ENCODE measurements at regions not wholly inside any gene's neighbourhood (a gene's known extent, or its start where the extent isn't known, plus 50 kb on each side); places are given as distances from the start of the nearest gene placed in this dataset.

DNA sequence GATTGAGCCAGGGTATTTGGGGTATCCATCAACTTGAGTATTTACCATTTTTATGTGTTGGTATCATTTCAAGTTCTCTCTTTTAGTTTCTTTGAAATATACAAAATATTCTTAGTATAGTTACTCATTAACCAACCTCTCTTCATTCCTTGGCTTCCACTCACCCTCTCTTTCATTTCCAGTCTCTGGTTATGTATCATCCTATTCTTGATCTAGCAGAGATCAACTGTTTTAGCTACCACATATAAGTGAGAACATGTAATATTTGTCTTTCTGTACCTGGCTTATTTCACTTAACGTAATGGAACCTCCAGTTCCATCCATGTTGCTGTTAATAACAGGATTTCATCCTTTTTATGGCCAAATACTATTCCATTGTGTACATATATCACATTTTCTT, 86.9 kb downstream of the DACT1 start:
- H3K9ac ChIP-seq (ENCODE audit: low read length), result no peak overlapping the region
- no peaks in the 10 kb centered on the region for H3K79me2 ChIP-seq (ENCODE audit: insufficient read depth, low read length)
- H3K4me3 ChIP-seq (ENCODE audit: low read depth, low read length, poor library complexity, severe bottlenecking), result no peak overlapping the region
- no peak overlapping the region for H3K27ac ChIP-seq (ENCODE audit: low read depth, low read length, poor library complexity, severe bottlenecking)
- TF ChIP-seq, protein P1, sequence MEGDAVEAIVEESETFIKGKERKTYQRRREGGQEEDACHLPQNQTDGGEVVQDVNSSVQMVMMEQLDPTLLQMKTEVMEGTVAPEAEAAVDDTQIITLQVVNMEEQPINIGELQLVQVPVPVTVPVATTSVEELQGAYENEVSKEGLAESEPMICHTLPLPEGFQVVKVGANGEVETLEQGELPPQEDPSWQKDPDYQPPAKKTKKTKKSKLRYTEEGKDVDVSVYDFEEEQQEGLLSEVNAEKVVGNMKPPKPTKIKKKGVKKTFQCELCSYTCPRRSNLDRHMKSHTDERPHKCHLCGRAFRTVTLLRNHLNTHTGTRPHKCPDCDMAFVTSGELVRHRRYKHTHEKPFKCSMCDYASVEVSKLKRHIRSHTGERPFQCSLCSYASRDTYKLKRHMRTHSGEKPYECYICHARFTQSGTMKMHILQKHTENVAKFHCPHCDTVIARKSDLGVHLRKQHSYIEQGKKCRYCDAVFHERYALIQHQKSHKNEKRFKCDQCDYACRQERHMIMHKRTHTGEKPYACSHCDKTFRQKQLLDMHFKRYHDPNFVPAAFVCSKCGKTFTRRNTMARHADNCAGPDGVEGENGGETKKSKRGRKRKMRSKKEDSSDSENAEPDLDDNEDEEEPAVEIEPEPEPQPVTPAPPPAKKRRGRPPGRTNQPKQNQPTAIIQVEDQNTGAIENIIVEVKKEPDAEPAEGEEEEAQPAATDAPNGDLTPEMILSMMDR (IDR thresholded peaks at IDR 0.05; ENCODE audit: low read length), result no peak
- no peak for TF ChIP-seq EZH2 (IDR thresholded peaks at IDR 0.05; ENCODE audit: borderline replicate concordance, low read length)
- no peaks in the 10 kb centered on the region for H3K9me3 ChIP-seq (ENCODE audit: low read length)
- no peaks in the 10 kb centered on the region for H3K4me1 ChIP-seq (ENCODE audit: insufficient read depth, low read length, severe bottlenecking)
- no peaks in the 10 kb centered on the region for H3F3A ChIP-seq (ENCODE audit: insufficient read depth, low read length)
- no peaks in the 10 kb centered on the region for H4K20me1 ChIP-seq (ENCODE audit: insufficient read depth, low read length)
- H3K9me2 ChIP-seq (ENCODE audit: low read depth, low read length), result no peaks in the 10 kb centered on the region
- H3K27me3 ChIP-seq (ENCODE audit: insufficient read depth, low read length), result no peaks in the 10 kb centered on the region
- H3K4me2 ChIP-seq (ENCODE audit: low read length), result no peak overlapping the region
- no peaks in the 10 kb centered on the region for H3K36me3 ChIP-seq (ENCODE audit: insufficient read depth, low read length)
- H2AFZ ChIP-seq (ENCODE audit: low read length), result no peak overlapping the region

DNA sequence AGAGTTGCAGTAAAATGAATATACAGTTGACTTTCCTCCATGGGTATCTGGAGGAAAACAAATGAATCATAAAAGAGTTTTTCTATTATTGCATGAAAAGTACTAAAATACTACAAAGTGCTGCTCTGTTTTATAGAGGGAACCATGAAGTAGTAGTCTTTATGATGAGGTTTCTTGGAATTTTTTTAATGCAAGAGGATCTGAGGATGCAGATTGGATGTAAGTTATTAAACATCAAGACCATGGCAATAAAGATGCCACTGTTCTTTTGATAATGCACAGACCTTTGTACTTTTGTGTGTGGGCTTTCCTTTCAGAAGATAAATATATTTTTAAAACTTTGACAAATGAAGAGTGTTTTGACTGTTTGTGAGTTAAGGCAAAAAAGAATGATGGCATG, 87.5 kb downstream of the DACT1 start:
- Histone ChIP-seq H3K4me2 (ENCODE audit: low read length) (no peak overlapping the region), H3K4me3 (ENCODE audit: low read depth, low read length, poor library complexity, severe bottlenecking) (no peak overlapping the region), H3K4me1 (ENCODE audit: insufficient read depth, low read length, severe bottlenecking) (no peaks in the 10 kb centered on the region), H3K36me3 (ENCODE audit: insufficient read depth, low read length) (no peaks in the 10 kb centered on the region), H4K20me1 (ENCODE audit: insufficient read depth, low read length) (no peaks in the 10 kb centered on the region), H3K9me2 (ENCODE audit: low read depth, low read length) (no peaks in the 10 kb centered on the region), H2AFZ (ENCODE audit: low read length) (no peak overlapping the region), H3F3A (ENCODE audit: insufficient read depth, low read length) (no peaks in the 10 kb centered on the region), H3K79me2 (ENCODE audit: insufficient read depth, low read length) (no peaks in the 10 kb centered on the region), H3K9ac (ENCODE audit: low read length) (no peak overlapping the region), H3K9me3 (ENCODE audit: low read length) (no peaks in the 10 kb centered on the region), H3K27ac (ENCODE audit: low read depth, low read length, poor library complexity, severe bottlenecking) (no peak overlapping the region), H3K27me3 (ENCODE audit: insufficient read depth, low read length) (no peaks in the 10 kb centered on the region)
- TF ChIP-seq EZH2 (IDR thresholded peaks at IDR 0.05; ENCODE audit: borderline replicate concordance, low read length), result no peak
- TF ChIP-seq, protein P1 (IDR thresholded peaks at IDR 0.05; ENCODE audit: low read length), result no peak

DNA sequence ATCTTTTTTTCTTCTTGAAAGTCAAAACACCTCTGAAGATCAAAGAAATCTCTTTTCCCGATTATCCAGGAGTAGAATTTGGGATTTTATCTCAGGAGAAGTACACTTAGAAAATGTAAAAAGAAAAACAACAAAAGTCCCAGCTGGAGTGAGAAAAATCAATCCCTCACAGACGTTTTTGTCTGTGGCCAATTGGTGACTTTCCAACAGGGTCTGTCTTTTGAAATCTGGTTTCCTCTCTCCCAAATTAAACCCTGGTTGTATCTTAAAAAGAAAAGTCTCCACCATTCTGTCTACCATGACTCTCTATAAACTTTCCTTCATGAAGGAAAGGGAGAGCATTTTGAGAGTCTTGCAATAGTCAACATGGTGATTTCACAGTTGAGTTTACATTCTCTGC, 88.1 kb downstream of the DACT1 start:
- no peak for TF ChIP-seq EZH2 (IDR thresholded peaks at IDR 0.05; ENCODE audit: borderline replicate concordance, low read length)
- TF ChIP-seq, protein P1 (IDR thresholded peaks at IDR 0.05; ENCODE audit: low read length), result no peak
- Histone ChIP-seq H2AFZ (ENCODE audit: low read length) (no peak overlapping the region), H3K9me2 (ENCODE audit: low read depth, low read length) (no peaks in the 10 kb centered on the region), H3K79me2 (ENCODE audit: insufficient read depth, low read length) (no peaks in the 10 kb centered on the region), H4K20me1 (ENCODE audit: insufficient read depth, low read length) (no peaks in the 10 kb centered on the region), H3K4me2 (ENCODE audit: low read length) (no peak overlapping the region), H3K36me3 (ENCODE audit: insufficient read depth, low read length) (no peaks in the 10 kb centered on the region), H3K9ac (ENCODE audit: low read length) (no peak overlapping the region), H3K27me3 (ENCODE audit: insufficient read depth, low read length) (no peaks in the 10 kb centered on the region), H3K4me3 (ENCODE audit: low read depth, low read length, poor library complexity, severe bottlenecking) (no peak overlapping the region), H3F3A (ENCODE audit: insufficient read depth, low read length) (no peaks in the 10 kb centered on the region), H3K4me1 (ENCODE audit: insufficient read depth, low read length, severe bottlenecking) (no peaks in the 10 kb centered on the region), H3K27ac (ENCODE audit: low read depth, low read length, poor library complexity, severe bottlenecking) (no peak overlapping the region), H3K9me3 (ENCODE audit: low read length) (no peaks in the 10 kb centered on the region)

All from OCI-LY1 (cell line).